DMS53 treated with DMSO at 0.1 percent for 48 hours (cell line): ENCODE measurements at regions not wholly inside any gene's neighbourhood (a gene's known extent, or its start where the extent isn't known, plus 50 kb on each side); places are given as distances from the start of the nearest gene placed in this dataset.
"Not testable (repeated sequence)": the region's sequence is repeated elsewhere in the genome, so short reads cannot be mapped to it uniquely, and the experiment has no call there.

Experiments used
- DNase-seq: peaks from one replicate; lab custom pipeline; 2025; ENCODE audit not compliant: unreplicated experiment; lab: John Stamatoyannopoulos, UW

GRCh38 chr2:16247326-16248122 lies 307.2 kb downstream of the MYCN start:
- DNase-seq: no peak

GRCh38 chr2:16246911-16247310 lies 306.6 kb downstream of the MYCN start:
- no peak for DNase-seq

DNA sequence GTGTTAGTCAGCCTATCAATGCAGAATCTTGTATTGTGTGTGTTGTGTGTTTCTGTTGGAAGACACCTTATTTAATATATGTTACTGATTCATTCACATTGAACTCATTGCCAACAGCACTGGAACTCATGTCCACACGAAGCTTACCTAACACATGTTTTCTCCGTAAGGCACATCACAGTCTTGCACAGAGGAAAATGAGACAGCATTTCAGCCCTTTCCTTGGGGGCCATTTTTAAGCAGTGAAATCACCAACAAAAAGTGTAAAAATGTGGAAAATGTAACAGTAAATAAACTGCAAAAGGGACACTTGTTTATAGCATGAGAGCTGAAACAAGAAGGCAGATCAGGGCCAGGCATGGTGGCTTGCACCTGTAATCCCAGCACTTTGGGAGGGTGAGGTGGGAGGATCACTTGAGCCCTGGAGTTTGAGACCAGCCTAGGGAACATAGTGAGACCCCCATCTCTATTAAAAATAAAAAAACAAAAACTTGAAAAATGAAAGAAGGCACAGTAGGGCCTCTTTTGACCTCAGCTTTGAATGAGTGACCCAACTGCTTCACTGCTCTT lies 306.0 kb downstream of the MYCN start:
- DNase-seq: no peak

DNA sequence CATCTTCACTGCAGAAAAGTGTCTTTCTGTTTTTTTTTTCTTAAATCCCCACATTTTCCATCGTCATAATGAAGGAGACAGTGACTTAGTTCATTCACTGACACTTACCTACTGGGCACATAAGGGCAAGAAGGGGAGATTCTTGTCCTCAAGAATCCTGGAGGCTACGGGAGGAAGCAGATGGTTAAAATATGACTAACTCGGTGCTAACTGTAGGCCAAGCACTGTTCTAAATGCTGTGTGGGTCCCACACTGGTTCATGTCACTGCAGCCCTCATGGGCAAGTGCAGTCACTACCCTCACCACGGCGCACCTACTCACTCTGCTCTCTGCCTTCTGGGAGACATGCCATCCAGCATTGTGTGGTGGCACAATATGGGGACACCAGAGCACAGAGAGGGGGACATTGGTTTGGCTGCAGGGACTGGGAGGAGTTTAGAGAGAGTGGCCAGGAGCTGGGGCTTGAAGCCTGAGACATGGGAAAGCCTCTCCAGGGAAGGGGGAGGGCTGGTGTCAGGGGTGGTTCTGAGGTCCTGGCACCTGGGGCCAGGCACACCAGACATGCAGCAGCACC lies 305.2 kb downstream of the MYCN start:
- no peak for DNase-seq

GRCh38 chr2:16244966-16245320 lies 304.6 kb downstream of the MYCN start:
- no peak for DNase-seq

GRCh38 chr2:16244153-16244965 lies 304.0 kb downstream of the MYCN start:
- DNase-seq: no peak

DNA sequence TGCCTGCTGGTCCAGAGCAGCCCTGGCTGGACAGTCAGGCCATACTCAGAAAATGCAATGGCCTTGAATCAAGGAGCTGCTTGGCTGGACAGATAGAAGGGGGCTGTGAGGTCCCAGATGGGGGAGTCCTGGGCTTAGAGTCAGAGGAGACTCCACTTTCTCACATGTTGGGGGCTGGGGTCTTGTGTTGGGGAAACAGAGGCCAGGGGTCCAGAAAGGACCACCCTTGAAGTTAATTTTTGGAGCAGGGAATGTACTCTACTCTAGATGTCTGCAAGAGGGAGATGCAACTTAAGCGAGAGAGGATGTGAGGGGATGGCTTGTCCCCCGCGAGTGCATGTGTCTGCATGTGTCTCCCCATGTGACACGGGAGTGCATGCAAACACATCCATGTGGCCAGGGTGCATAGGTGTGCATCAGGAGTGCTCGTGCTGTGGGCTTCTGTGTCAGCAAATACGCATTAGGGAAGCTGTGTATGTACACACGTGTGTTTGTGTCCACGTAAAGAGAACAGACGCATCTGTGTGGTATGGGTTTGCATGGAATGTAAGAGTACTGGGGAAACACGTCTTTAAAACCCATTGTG lies 303.2 kb downstream of the MYCN start:
- no peak for DNase-seq

DNA sequence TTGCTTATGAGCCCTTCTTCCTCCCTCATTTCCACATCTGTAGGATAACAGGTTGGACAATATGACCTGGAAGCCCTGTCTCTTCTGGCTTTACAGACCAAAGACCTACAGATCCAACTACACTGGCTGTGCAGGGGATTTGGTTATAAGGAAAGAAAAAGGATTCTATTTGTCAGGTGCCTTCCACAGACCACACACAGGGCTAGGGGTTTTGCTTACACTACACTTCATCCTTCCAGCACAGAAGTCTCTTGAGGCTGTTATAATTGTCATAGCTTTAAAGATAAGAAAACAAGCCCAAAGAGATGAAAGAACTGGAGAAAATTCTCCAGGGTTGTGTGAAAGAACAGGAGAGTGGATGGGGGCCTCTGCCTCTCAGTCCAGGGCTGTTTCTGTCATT lies 302.6 kb downstream of the MYCN start:
- no peak for DNase-seq

- no peak for DNase-seq
Measured at GRCh38 chr2:16241166-16242160, 301.1 kb downstream of the MYCN start.

DNA sequence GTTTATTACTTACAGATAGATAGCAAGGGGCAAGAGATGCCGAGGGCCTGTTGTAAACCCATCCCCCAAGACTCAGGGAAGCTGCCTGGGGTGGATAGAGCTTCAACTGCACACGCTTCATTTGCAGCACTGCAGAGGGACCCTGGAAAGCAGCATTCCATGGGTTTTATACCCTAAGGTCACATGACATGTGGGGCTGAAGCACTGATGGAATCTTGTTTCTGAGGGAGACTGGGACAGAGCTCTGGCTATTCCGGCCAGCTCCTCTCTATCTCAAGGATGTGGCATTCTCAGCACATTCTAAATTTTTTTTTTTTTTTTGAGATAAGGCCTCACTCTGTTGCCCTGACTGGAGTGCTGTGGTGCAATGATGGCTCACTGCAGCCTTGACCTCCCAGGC lies 300.1 kb downstream of the MYCN start:
- DNase-seq: no peak

- no peak for DNase-seq
Measured at GRCh38 chr2:16239296-16239850, 299.0 kb downstream of the MYCN start.

- no peak for DNase-seq
Measured at GRCh38 chr2:16238786-16239185, 298.4 kb downstream of the MYCN start.

- DNase-seq: no peak
Measured at GRCh38 chr2:16238001-16238761, 297.8 kb downstream of the MYCN start.

- DNase-seq: no peak
Measured at GRCh38 chr2:16235747-16236146, 295.4 kb downstream of the MYCN start.

DNA sequence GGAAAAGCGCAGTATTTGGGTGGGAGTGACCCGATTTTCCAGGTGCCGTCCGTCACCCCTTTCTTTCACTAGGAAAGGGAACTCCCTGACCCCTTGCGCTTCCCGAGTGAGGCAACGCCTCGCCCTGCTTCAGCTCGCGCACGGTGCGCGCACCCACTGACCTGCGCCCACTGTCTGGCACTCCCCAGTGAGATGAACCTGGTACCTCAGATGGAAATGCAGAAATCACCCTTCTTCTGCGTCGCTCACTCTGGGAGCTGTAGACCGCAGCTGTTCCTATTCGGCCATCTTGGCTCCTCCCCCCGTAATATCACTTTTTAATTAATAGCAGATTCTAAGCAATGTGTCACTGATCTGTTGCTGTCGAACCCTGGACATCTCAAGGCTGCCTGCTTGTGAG lies 294.9 kb downstream of the MYCN start:
- not testable (repeated sequence) for DNase-seq

- DNase-seq: no peak
Measured at GRCh38 chr2:16228951-16229350, 288.6 kb downstream of the MYCN start.

- DNase-seq: no peak
Measured at GRCh38 chr2:16228471-16228870, 288.1 kb downstream of the MYCN start.

GRCh38 chr2:16227811-16228462 lies 287.6 kb downstream of the MYCN start:
- no peak for DNase-seq
